ENCODE measurements at regions not wholly inside any gene's neighbourhood (a gene's known extent, or its start where the extent isn't known, plus 50 kb on each side); places are given as distances from the start of the nearest gene placed in this dataset.

GRCh38 chr3:70583682-70584081, 271.2 kb upstream of the MDFIC2 start:
- Mint-ChIP-seq H3K9me3 (no peaks in the 10 kb centered on the region), H3K4me3 (no peak overlapping the region), H3K4me1 (ENCODE audit: low read depth) (no peaks in the 10 kb centered on the region), H3K36me3 (ENCODE audit: low read depth) (no peaks in the 10 kb centered on the region), H3K27me3 (peaks cover 11% of the 10 kb centered on the region), H3K27ac (no peak overlapping the region)
- DNase-seq (no peak), ATAC-seq (no peak)
- TF ChIP-seq CTCF (IDR thresholded peaks at IDR 0.05), result no peak
- CTCF ChIA-PET, result no interaction called here
- POLR2A ChIA-PET, result no interaction called here
- intact Hi-C loops (cut with micrococcal nuclease), result no loop called here

GRCh38 chr3:70582803-70583202, 270.4 kb upstream of the MDFIC2 start:
- H3K27me3 Mint-ChIP-seq, result peaks cover 16% of the 10 kb centered on the region
- no peak for DNase-seq
- no peak for ATAC-seq
- no peaks in the 10 kb centered on the region for H3K9me3 Mint-ChIP-seq
- no peaks in the 10 kb centered on the region for H3K36me3 Mint-ChIP-seq (ENCODE audit: low read depth)
- POLR2A ChIA-PET, result no interaction called here
- CTCF ChIA-PET, result no interaction called here
- H3K4me3 Mint-ChIP-seq, result no peak overlapping the region
- no peak for TF ChIP-seq CTCF (IDR thresholded peaks at IDR 0.05)
- H3K4me1 Mint-ChIP-seq (ENCODE audit: low read depth), result no peaks in the 10 kb centered on the region
- H3K27ac Mint-ChIP-seq, result no peak overlapping the region
- intact Hi-C loops (cut with micrococcal nuclease), result no loop called here

GRCh38 chr3:70580021-70580420, 267.6 kb upstream of the MDFIC2 start:
- POLR2A ChIA-PET, result no interaction called here
- DNase-seq (no peak), ATAC-seq (no peak)
- Mint-ChIP-seq H3K9me3 (no peaks in the 10 kb centered on the region), H3K27ac (no peak overlapping the region), H3K4me3 (no peak overlapping the region), H3K27me3 (peaks cover 24% of the 10 kb centered on the region), H3K36me3 (ENCODE audit: low read depth) (no peaks in the 10 kb centered on the region), H3K4me1 (ENCODE audit: low read depth) (no peaks in the 10 kb centered on the region)
- CTCF ChIA-PET, result no interaction called here
- no peak for TF ChIP-seq CTCF (IDR thresholded peaks at IDR 0.05)
- intact Hi-C loops (cut with micrococcal nuclease), result no loop called here

DNA sequence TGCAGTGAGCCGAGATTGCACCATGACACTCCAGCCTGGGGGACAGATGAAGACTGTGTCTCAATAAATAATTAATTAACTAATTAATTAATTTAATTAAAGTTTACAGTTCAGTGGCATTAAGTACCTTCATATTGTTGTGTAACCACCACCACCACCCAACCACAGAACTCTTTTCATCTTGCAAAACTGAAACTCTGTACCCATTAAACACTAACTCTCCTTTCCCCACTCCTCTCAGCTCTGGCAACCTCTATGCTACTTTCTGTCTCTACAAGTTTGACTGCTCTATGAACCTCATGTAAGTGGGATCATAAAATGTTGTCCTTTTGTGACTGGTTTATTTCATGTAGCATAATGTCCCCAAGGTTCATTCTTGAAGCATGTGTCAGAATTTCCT, 259.3 kb upstream of the MDFIC2 start:
- Mint-ChIP-seq H3K9me3 (no peaks in the 10 kb centered on the region), H3K4me1 (ENCODE audit: low read depth) (no peaks in the 10 kb centered on the region), H3K27me3 (peaks cover 16% of the 10 kb centered on the region), H3K36me3 (ENCODE audit: low read depth) (no peaks in the 10 kb centered on the region), H3K4me3 (no peak overlapping the region), H3K27ac (no peak overlapping the region)
- intact Hi-C loops (cut with micrococcal nuclease), result no loop called here
- ATAC-seq (no peak), DNase-seq (no peak)
- ChIA-PET CTCF (no interaction called here), POLR2A (no interaction called here)
- TF ChIP-seq CTCF (IDR thresholded peaks at IDR 0.05), result no peak

DNA sequence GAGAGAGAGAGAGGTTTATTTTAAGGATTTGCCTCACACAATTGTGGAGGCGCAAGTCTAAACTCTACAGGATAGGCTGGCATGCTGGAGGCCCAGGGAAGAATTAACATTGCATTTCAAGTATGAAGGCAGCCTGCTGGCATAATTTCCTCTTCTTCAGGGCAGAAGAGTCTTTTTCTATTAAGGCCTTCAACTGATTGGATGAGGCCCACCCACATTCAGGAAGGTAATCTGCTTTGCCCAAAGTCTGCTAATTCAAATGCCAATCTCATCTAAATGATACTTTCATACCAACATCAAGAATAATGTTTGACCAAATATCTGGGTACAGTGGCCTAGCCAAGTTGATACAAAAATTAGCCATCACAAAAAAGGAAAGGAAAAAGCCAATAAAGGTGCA, 258.1 kb upstream of the MDFIC2 start:
- ChIA-PET CTCF (no interaction called here), POLR2A (no interaction called here)
- no peak overlapping the region for H3K4me3 Mint-ChIP-seq
- intact Hi-C loops (cut with micrococcal nuclease), result no loop called here
- H3K27me3 Mint-ChIP-seq, result peaks cover 12% of the 10 kb centered on the region
- no peaks in the 10 kb centered on the region for H3K9me3 Mint-ChIP-seq
- DNase-seq (no peak), ATAC-seq (no peak)
- H3K36me3 Mint-ChIP-seq (ENCODE audit: low read depth), result no peaks in the 10 kb centered on the region
- H3K4me1 Mint-ChIP-seq (ENCODE audit: low read depth), result no peaks in the 10 kb centered on the region
- no peak overlapping the region for H3K27ac Mint-ChIP-seq
- no peak for TF ChIP-seq CTCF (IDR thresholded peaks at IDR 0.05)

Data from activated CD8-positive, alpha-beta T cell treated with anti-CD3 and anti-CD28 coated beads for 36 hours (primary cell).